HG03565 (cell line): ENCODE measurements at regions not wholly inside any gene's neighbourhood (a gene's known extent, or its start where the extent isn't known, plus 50 kb on each side); places are given as distances from the start of the nearest gene placed in this dataset.
"Not testable (repeated sequence)": the region's sequence is repeated elsewhere in the genome, so short reads cannot be mapped to it uniquely, and the experiment has no call there.

Source experiments
- ATAC-seq: cut with Tn5 transposase; IDR thresholded peaks from one replicate; pipeline ENCODE4 v1.9.1; 2021; ENCODE audit warnings: mild to moderate bottlenecking, moderate library complexity; ENCODE audit not compliant: unreplicated experiment

- no peak for ATAC-seq
Observed at GRCh38 chr2:2657121-2657962, 326.3 kb upstream of the MYT1L start.

GRCh38 chr2:2656115-2657011 is 325.3 kb upstream of the MYT1L start:
- ATAC-seq: no peak

- ATAC-seq: no peak
Observed at GRCh38 chr2:2655453-2656114, 324.5 kb upstream of the MYT1L start.

- ATAC-seq: no peak
Observed at GRCh38 chr2:2653231-2653630, 322.2 kb upstream of the MYT1L start.

- no peak for ATAC-seq
Observed at GRCh38 chr2:2650608-2651375, 319.7 kb upstream of the MYT1L start.

- no peak for ATAC-seq
Observed at GRCh38 chr2:2649109-2650072, 318.3 kb upstream of the MYT1L start.

GRCh38 chr2:2648094-2648493 is 317.0 kb upstream of the MYT1L start:
- no peak for ATAC-seq

- no peak for ATAC-seq
Observed at GRCh38 chr2:2647141-2647541, 316.1 kb upstream of the MYT1L start.

GRCh38 chr2:2646433-2647051 is 315.5 kb upstream of the MYT1L start:
- no peak for ATAC-seq

- no peak for ATAC-seq
Observed at GRCh38 chr2:2645162-2645855, 314.2 kb upstream of the MYT1L start.

- ATAC-seq: not testable (repeated sequence)
Observed at GRCh38 chr2:2644751-2645150, 313.7 kb upstream of the MYT1L start.

- no peak for ATAC-seq
Observed at GRCh38 chr2:2644040-2644439, 313.0 kb upstream of the MYT1L start.

- no peak for ATAC-seq
Observed at GRCh38 chr2:2642906-2643890, 312.1 kb upstream of the MYT1L start.

- ATAC-seq: no peak
Observed at GRCh38 chr2:2641541-2642410, 310.7 kb upstream of the MYT1L start.

- ATAC-seq: no peak
Observed at GRCh38 chr2:2640818-2641217, 309.7 kb upstream of the MYT1L start.

- ATAC-seq: no peak
Observed at GRCh38 chr2:2640371-2640770, 309.3 kb upstream of the MYT1L start.
